ENCODE measurements at regions not wholly inside any gene's neighbourhood (a gene's known extent, or its start where the extent isn't known, plus 50 kb on each side); places are given as distances from the start of the nearest gene placed in this dataset.

GRCh38 chr5:63263411-63263810, 684.8 kb downstream of the LRRC70 start:
- H3K79me2 ChIP-seq (ENCODE audit: low read length), result no peaks in the 10 kb centered on the region
- H3K27ac ChIP-seq (ENCODE audit: low read length), result no peak overlapping the region
- H4K20me1 ChIP-seq (ENCODE audit: insufficient read depth, low read length), result no peaks in the 10 kb centered on the region
- TF ChIP-seq EZH2phosphoT487 (IDR thresholded peaks at IDR 0.05; ENCODE audit: low read depth) (no peak), CTCF (IDR thresholded peaks at IDR 0.05; ENCODE audit: low read depth, low read length) (no peak)
- H3K9me3 ChIP-seq (ENCODE audit: insufficient read depth, low read length), result no peaks in the 10 kb centered on the region
- H3K4me2 ChIP-seq (ENCODE audit: low read length), result no peak overlapping the region
- no peaks in the 10 kb centered on the region for H3K36me3 ChIP-seq (replicated peaks; ENCODE audit: low read depth, low read length)
- H3K4me3 ChIP-seq (ENCODE audit: low read length), result no peak overlapping the region
- H2AFZ ChIP-seq (ENCODE audit: low read depth, low read length), result no peak overlapping the region
- H3K27me3 ChIP-seq (ENCODE audit: low read depth, low read length), result no peaks in the 10 kb centered on the region
- no peaks in the 10 kb centered on the region for H3K4me1 ChIP-seq (ENCODE audit: low read length)
- H3K9ac ChIP-seq (ENCODE audit: low read length), result no peak overlapping the region

DNA sequence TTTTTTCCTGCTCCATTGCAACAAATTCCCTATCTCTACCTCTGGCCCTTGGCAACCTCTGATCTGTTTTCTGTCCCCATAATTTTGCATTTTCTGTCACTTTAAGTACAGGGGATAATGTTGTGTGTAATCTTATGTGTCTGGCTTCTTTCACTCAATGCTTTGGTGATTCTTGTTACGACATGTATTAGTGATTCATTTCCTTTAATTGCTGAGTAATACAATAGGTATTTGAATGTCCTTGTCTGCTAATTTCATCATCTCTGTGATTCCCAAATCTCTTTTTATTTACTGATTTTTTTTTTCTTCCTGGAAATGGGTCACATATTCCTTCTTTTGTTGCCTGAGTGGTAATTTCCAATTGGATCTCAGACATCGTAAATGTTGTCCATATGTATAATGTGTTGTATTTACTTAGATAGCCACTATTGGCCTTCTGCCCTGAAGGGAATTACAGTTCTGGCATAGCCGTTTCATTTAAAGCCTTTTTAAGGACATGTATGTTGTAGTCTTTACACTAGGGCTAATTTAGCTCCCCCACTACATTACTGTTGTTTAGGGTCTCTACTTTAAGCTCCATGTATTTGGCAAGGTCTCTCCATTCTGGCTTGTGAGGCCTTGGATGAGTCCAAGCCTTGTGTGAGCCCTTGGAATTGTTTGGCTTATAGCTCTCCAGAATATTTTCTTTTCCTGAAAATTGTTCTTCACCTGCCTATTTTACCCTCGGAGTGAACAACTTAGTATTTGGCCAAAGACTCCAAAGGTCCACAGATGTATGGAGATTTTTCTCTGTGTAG, 683.8 kb downstream of the LRRC70 start:
- no peak overlapping the region for H3K4me2 ChIP-seq (ENCODE audit: low read length)
- no peak overlapping the region for H3K4me3 ChIP-seq (ENCODE audit: low read length)
- H2AFZ ChIP-seq (ENCODE audit: low read depth, low read length), result no peak overlapping the region
- H3K9me3 ChIP-seq (ENCODE audit: insufficient read depth, low read length), result no peaks in the 10 kb centered on the region
- no peaks in the 10 kb centered on the region for H3K79me2 ChIP-seq (ENCODE audit: low read length)
- no peaks in the 10 kb centered on the region for H3K4me1 ChIP-seq (ENCODE audit: low read length)
- H3K9ac ChIP-seq (ENCODE audit: low read length), result no peak overlapping the region
- no peaks in the 10 kb centered on the region for H4K20me1 ChIP-seq (ENCODE audit: insufficient read depth, low read length)
- no peaks in the 10 kb centered on the region for H3K27me3 ChIP-seq (ENCODE audit: low read depth, low read length)
- no peak for TF ChIP-seq CTCF (IDR thresholded peaks at IDR 0.05; ENCODE audit: low read depth, low read length)
- no peak for TF ChIP-seq EZH2phosphoT487 (IDR thresholded peaks at IDR 0.05; ENCODE audit: low read depth)
- no peak overlapping the region for H3K27ac ChIP-seq (ENCODE audit: low read length)
- H3K36me3 ChIP-seq (replicated peaks; ENCODE audit: low read depth, low read length), result no peaks in the 10 kb centered on the region

- Histone ChIP-seq H3K4me1 (ENCODE audit: low read length) (no peaks in the 10 kb centered on the region), H4K20me1 (ENCODE audit: insufficient read depth, low read length) (no peaks in the 10 kb centered on the region), H3K4me2 (ENCODE audit: low read length) (no peak overlapping the region), H3K79me2 (ENCODE audit: low read length) (no peaks in the 10 kb centered on the region), H3K36me3 (replicated peaks; ENCODE audit: low read depth, low read length) (no peaks in the 10 kb centered on the region), H3K9ac (ENCODE audit: low read length) (no peak overlapping the region), H3K4me3 (ENCODE audit: low read length) (no peak overlapping the region), H3K9me3 (ENCODE audit: insufficient read depth, low read length) (no peaks in the 10 kb centered on the region), H3K27me3 (ENCODE audit: low read depth, low read length) (no peaks in the 10 kb centered on the region), H2AFZ (ENCODE audit: low read depth, low read length) (no peak overlapping the region), H3K27ac (ENCODE audit: low read length) (no peak overlapping the region)
- no peak for TF ChIP-seq EZH2phosphoT487 (IDR thresholded peaks at IDR 0.05; ENCODE audit: low read depth)
- no peak for TF ChIP-seq CTCF (IDR thresholded peaks at IDR 0.05; ENCODE audit: low read depth, low read length)
Observed at GRCh38 chr5:63261695-63262094, 683.1 kb downstream of the LRRC70 start.

- Histone ChIP-seq H3K27ac (ENCODE audit: low read length) (no peak overlapping the region), H3K4me1 (ENCODE audit: low read length) (no peaks in the 10 kb centered on the region), H3K9ac (ENCODE audit: low read length) (no peak overlapping the region), H4K20me1 (ENCODE audit: insufficient read depth, low read length) (no peaks in the 10 kb centered on the region), H2AFZ (ENCODE audit: low read depth, low read length) (no peak overlapping the region), H3K27me3 (ENCODE audit: low read depth, low read length) (no peaks in the 10 kb centered on the region), H3K4me2 (ENCODE audit: low read length) (no peak overlapping the region), H3K4me3 (ENCODE audit: low read length) (no peak overlapping the region), H3K36me3 (replicated peaks; ENCODE audit: low read depth, low read length) (no peaks in the 10 kb centered on the region), H3K79me2 (ENCODE audit: low read length) (no peaks in the 10 kb centered on the region), H3K9me3 (ENCODE audit: insufficient read depth, low read length) (no peaks in the 10 kb centered on the region)
- TF ChIP-seq EZH2phosphoT487 (IDR thresholded peaks at IDR 0.05; ENCODE audit: low read depth), result no peak
- no peak for TF ChIP-seq CTCF (IDR thresholded peaks at IDR 0.05; ENCODE audit: low read depth, low read length)
Observed at GRCh38 chr5:63255594-63255993, 677.0 kb downstream of the LRRC70 start.
